GM21526 (cell line): ENCODE measurements at regions not wholly inside any gene's neighbourhood (a gene's known extent, or its start where the extent isn't known, plus 50 kb on each side); places are given as distances from the start of the nearest gene placed in this dataset.
"Not testable (repeated sequence)": the region's sequence is repeated elsewhere in the genome, so short reads cannot be mapped to it uniquely, and the experiment has no call there.

Experiments
- ATAC-seq: cut with Tn5 transposase; IDR thresholded peaks from one replicate; pipeline ENCODE4 v1.9.1; 2021; ENCODE audit warnings: moderate library complexity; ENCODE audit not compliant: unreplicated experiment, low FRiP score

DNA sequence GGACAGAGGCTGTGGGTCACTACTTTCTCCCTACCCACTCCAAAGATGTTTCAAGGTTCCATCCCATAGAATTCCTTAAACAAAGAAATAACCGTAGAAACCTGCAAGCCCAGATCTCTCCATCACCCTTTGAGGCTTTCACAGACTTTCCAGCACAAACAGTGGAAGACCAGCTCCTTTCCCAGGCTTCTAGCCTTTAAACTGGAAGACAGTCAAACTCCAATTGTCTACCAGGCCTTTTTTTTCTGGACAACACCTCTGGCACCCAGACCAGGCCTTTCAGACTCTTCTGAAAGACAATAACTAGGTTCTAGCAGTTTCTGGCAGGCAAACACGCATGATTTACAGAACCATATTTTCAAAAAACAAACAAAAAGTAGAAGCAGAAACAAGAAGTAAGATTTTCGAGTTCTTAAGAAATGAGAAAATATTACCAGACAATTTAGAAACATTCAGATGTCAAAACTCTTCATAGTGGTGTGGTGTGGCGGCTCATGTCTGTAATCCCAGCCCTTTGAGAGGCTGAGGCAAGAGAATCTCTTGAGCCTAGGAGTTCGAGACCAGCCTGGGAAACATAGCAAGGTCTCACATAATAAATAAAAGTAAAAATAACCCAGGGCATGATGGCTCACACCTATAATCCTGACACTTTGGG lies 73.0 kb upstream of the EPCAM start:
- ATAC-seq: no peak

DNA sequence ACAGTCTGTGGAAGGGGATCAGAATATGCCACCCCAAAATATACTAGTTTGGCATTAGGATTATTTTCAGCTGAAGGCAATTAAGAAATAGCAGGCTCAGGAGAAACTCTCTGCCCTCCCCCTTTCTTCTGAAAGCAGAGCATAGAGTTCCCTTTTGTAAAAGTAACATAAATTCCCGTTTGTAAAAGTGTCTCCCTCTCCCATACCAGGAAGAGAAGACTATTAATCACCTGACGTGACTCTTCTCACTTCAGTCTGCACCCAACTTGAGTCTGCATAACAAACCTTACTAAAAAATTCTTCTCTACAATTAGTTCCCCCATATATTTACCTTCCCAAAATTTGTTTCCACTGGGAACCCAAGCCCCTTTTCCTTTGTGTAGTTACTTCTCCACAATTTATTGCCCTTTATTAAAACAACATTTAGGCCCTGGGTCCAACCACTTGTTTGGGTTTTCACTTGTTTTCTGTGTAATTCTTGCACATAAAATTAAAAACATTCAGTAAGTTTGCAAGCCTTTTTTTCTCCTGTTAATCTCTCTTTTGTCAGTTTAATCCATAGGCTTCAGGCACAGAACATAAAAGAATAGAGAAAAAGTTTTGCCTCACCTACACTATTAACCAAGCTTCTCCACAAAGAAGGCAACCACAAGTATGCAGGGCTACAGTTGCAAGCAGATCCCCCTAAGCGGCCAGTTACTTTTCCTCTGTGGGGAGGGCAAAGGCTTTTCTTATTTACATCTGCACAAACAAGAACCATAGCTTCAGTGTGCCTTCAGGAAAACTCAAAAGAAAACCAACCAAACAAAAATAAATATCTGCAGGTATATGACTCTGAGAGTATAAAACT lies 73.8 kb upstream of the EPCAM start:
- no peak for ATAC-seq

DNA sequence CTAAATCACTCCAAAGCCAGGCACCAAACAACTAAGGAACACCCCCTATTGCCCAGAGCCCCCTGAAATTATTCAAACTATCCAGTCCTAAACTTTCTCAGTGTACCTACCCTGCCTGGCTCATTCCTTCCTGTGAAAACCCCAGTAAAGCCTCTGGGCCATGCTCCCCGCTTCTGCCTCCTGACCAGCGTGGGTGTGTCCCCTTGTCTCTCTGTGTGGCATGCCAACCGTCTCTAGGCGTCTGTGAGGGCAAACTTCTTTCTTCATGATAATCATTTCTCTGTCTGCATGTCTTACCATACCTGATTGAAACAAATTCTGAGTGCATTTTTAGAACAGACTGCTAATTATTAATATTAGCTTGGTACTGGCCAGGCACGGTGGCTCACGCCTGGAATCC lies 75.1 kb upstream of the EPCAM start:
- ATAC-seq: no peak

DNA sequence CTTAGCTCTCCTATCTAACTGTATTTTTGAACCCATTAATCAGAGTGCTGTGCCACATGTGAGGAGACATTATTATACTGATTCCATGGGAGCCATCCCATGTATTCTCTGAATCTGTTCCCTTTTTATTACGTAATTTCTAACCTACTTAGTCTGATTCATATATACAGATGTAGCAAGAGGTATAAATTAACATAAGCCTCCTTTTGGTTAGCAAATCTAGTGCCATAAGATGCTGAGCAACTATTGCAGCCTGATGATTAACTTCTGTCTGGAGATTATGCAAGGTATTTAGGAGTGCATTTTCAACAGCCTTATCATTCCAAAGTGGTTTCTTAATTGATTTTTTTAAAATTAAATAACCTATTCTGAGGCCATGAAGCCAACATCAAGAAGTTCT lies 80.2 kb upstream of the EPCAM start:
- no peak for ATAC-seq

DNA sequence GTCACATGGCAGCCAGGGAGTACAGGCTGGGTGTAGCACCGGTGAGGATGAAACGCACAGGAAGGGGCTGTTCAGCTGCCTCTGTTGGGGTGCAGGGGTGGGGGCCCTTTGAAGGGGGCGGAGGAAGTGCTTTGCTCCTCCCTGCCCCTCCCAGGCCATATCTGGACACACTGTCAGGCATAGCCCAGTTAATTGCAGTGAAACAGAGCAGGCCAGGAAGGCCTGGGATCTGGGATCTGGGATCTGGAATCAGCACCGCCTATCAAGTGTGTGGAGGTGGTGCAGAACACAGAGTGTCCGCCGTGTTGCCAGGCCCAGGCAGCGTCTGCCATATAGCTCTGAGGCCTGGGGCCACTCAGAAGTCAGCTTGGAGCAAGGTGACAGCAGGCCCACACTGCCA lies 85.5 kb upstream of the EPCAM start:
- ATAC-seq: no peak

DNA sequence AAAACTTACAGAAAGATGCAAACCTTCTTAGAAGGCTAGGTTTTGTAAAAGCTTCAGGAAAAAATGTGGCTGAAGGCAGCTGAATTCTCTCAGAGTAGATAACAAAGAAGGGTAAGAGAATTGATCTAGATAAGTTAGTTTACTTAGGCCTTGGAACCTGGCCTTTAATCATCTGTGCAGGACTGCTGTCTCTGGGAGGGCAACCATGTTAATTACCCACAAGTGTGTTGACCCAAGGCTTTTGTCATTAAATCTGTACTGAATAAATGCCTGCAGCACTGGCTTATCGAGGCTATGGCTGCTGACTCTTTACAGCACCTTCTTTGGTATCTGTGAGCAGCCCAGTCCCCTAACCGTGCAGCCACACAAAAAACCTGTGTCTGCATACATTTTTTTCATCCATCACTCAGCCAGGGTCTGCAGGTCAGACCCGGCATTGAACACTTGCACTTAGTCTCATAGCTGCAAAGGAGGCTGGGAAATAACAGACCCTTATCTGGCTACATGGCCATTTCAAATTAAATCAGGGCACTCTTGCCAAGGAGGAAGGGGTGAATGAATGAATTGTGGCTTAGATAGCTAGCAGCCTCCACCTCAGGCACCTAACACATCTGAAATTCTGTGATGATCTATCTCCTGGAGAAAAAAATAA lies 86.4 kb upstream of the EPCAM start:
- no peak for ATAC-seq

DNA sequence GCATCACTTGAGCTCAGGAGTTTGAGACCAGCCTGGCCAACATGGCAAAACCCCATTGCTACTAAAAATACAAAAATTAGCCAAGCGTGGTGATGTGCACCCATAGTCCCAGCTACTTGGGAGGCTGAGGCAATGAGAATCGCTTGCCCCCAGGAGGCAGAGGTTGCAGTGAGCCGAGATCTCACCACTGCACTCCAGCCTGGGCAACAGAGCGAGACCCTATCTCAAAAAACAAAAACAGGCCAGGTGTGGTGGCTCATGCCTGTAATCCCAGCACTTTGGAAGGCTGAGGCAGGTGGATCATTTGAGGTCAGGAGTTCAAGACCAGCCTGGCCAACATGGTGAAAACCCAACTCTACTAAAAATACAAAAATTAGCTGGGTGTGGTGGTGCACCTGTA lies 89.6 kb upstream of the EPCAM start:
- not testable (repeated sequence) for ATAC-seq

DNA sequence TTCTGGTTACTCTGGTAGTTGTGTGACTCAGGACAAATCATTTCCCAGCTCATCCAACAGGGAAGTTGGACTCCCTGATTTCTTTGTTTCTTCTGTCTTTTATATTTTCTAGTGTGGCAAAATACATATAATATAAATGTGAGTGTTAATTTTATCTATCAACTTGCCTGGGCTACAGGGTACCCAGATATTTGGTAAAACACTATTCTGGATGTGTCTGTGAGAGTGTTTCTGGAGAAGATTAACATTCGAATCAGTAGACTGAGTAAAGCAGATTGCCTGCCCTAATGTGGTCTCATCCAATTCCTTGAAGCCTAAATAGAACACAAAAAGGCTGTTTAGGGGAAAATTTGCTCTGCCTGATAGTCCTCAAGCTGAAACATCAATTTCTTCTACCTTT lies 91.1 kb upstream of the EPCAM start:
- ATAC-seq: no peak

DNA sequence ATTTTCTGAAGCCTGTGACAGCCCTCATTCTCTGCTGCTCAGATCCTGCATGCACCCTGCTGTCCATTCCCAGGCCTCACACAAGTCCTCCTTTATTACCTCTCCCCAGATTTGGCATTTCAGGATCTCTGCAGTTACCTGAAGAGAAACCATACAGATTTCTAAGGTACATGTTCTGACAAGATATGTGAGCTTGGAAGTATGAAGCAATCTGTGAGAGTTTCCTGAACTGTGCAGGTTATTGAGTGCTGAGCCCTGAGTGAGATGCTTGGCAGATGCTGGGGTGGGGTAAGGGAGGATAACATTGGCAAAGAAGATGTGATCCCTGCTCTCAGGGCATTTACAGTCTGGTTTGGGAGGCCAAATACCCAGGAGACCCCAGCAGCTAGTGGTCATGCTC lies 91.9 kb upstream of the EPCAM start:
- ATAC-seq: no peak

DNA sequence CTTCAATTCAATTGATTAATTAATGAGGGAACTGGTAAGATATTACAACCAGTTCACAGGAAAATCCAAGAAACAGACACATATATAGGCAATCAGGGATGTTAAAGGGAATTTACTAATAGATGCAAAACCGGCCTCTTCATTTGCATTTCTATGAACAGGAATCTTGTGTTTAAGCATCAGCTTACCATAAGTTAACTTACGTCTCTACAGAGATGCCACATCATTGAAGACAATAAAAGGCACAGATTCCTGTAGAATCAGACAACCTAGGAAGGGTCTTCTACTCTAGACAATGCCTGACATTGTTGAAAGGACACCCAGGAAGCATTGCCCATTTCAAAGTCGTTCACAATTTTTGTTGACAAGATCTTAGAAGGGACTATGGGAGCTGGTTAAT lies 93.0 kb upstream of the EPCAM start:
- ATAC-seq: no peak

DNA sequence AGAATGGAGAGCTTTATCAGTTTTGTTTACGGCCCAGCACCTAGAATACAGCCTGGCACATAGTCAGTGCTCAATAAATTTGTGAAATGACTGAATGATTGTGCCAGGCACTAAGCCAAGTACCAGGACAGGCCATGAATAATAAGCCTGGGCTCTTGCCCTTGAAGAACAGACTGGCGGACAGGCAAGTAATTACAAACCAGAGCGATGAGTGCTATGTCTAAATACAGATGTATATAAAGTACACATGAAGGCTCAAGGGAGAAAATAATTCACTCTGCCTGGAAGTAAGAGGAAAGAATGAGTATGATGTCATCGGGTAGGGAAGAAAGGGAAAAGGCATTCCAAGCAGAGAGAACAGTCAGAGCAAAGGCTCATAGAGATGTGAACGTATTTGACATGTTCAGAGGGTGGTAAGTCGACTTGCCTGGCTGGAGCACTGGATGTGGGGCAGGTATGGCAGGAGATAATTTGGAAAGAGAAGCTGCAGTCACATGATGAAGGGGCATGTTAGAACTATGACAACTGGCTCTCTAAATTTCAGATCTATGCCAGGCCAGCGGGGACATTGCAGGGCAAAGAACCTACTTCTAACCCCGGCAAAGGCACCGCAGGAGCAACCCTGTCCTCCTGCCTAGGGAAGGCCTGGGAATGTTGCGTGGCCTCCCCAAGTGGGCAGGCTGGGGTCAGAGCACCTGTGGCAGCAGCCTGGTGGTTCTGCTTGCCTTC lies 94.9 kb upstream of the EPCAM start:
- ATAC-seq: no peak

DNA sequence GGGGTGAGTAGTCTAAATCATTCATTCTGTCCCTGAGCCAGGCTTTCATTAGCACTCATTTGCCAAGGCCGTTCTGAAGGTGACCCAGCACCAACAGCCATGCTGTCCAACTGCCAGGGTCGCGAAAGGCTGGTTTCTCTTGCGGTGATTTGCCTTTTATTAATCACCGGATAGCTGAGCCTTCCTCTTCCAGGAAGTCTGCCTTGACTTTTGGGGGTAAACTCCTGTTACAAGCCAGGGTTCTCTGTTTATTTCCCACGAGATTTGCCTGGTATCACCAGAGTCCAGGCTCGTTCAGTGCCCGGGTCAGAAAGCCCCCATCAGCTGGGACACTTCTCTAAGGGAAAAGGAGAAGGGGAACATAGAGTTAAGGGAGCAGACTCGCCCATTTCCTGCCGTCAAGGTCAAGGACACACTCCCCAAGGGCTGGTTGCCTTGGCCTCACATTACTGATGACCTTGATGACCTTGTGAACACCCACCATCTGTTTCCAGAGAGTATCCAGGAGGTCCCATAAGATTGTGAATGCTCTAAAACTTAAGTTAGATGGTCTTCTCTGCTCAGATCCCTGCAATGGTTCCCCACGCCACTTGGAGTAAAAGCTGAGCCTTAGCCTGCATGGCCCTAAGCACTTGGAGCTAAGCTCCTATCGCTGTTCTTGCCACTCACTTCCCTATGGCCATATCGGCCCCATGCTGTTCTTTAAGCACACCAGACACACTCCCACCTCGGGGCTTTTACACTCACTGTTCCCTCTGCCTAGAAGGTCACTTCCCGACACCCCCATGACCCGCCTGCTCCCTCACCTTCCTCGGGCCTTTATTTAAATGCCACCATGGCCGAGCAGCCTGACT lies 96.0 kb upstream of the EPCAM start:
- ATAC-seq: no peak

DNA sequence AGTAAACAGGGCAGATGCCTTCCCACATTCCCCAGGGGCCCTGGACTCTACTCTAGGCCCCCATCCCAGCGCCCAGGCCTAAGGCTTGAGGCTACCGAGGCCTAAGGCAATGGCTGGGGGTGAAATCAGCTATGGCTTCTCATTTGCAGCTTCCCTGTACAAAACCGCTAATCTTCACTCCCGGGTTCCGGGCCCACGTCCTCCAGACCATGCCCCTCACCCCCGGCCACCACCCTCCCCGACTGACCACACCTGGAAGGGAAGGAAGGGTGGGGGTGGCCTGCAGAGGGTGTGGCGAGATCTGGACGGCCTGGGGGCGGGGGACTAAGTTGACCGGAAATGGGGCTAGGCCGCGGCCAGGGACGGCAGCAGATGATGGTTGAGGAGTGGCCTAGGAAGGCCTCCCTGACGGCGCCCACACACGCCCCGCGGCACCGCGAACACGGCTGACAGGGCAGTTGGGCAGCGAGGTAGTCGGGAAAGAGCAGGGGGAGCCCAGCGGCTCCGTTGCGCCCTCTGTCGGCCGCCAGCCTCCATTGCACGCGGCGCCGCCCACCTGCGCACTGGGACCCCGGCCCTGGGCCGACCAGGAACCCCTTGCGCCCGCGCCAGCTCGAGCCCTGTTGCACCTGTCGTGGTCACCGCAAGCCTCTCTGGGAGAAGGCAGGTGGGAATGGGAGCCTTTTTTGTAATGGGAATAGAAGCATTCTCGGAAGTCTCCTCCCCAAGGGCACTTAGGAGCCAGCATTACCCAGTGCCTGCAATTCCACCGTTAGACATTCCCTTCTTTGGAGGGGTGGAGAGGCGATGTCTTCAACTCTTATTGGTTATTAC lies 95.9 kb upstream of the CALM2 start:
- ATAC-seq: peak; percentile 67

DNA sequence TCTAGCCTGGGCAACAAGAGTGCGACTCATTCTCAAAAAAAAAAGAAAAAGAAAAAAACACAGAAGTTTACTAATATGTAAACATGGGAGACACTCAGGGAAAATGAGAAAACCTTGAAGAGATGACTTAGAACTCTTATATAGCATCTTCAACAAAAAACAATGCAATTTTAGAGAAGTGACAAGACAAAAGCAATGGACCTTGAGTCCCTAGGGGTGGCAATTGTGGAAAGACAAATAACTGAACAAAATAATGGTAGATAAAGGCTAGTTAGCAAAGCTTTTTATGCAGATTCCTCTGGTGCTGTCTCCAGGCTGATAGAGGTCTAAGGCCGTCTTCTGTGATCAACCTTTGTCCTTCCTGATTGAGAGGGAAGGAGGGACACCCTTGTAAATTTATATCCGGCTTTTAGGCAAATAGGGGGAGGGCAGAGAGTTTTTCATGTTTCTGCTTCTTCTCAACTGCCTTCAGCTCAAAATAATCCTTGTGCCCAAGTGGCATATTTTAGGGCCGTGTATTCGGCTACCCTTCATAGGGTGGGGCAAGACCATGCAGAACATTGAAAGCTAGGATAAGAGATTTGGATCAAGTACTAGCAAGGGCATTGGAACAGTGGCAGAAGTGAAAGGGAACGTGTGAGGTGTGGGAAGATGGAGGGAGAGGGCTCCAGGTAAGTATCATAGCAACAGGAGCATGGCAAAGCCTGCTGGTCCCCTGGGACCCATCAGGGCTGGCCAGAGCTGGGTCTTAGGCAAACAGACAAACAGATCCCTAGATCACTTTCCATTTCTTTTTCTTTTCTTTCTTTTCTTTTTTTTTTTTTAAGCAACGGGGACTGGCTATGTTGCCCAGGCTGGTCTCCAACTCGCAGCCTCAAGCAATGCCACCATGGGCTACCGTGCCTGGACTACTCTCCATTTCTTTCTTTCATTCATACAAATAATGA lies 95.0 kb upstream of the CALM2 start:
- ATAC-seq: no peak

DNA sequence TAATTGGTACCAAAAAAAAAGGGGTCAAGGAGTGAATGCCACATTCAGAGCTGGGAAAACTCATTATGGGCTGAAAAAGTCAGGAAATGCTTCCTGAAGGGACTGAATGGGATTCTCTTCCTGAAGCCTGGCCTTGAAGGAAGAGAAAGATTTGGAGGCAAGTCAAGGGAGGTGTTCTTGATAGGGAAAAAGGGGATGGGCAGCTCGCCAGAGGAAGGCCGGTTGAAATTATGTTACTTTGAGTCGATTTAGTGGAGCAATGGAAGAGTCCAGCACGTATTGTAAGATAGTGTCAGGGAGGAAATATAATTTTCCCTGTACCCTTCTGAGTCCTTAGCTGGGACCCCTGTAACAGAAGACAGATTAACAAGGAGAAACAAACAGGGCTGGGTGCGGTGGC lies 94.1 kb upstream of the CALM2 start:
- no peak for ATAC-seq

DNA sequence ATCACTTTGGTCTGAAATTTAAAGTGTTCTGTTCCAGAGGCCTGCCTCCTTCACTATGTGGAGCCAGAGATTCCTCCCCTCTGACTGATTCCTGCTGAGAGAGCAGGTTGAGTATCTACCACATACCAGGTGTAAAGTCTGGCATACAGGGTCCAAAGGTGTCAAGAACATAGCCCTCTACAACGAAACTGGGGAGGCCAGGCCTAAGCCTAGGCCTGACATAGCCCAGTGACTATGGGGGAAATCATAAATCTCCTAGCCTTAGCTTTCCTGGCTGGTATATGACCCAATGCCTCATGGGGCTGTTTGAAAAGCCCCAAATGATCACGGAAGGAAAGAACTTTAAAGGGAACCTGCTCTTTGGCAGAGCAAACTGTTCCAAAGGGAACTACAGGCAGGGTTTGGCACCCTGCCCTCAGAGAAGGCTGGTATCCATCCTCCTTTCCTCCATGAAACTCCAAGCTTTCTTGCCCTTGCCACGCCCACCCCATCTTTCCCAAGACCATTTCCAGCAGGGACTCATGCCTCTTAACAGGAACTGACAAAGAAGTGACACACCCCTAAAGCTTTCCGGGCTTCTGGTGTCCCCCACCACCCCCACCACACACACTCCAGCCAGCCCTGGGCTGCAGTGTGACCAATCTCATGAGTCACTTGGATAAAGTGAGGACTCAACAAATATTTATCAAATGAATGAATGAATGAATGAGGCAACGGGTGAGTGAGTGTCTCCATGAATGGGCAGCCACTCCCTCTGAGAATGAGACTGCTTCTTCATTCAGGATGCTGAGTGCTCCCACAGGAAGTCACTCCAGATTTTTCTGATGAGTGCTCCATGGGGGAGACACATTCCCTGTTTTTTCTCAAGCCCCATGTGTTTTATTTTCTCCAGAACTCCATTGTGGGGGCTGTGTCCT lies 93.3 kb upstream of the CALM2 start:
- no peak for ATAC-seq

DNA sequence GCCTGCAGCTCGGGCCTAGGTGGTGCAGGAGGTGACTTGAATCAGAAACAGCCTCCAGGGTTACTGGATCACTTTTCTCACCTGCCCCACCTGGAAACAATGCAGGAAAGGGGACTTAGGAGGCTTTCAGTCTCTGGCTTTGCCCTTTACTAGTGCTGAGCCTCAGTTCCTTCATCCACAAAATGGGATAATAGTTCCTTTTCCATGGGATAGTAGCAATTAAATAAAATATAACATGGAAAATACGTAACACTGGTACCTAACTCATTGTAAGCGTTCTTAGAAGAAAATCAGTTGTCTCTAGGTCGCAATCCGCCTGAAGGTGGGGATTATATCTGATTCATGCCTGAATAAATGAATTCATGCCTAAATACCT lies 91.4 kb upstream of the CALM2 start:
- ATAC-seq: no peak
